SK-N-SH (cell line): ENCODE measurements at regions not wholly inside any gene's neighbourhood (a gene's known extent, or its start where the extent isn't known, plus 50 kb on each side); places are given as distances from the start of the nearest gene placed in this dataset.

Experiments
- CTCF ChIA-PET: fragments of 300-600, 350-600 bp; formaldehyde crosslinking; extraction: SDS; loops from one replicate; lab custom pipeline; 2021; lab: Yijun Ruan, JAX
- POLR2A ChIA-PET: fragments of 350-600 bp; sonication (Branson Sonifier 250); formaldehyde crosslinking; extraction: SDS; loops from one replicate; lab custom pipeline; 2020; ENCODE audit warnings: antibody characterized with exemption, inconsistent platforms; lab: Yijun Ruan, JAX
- DNase-seq: peaks from one replicate; pipeline ENCODE4 v3.0.0; 2012
- H2AFZ ChIP-seq: fragments of 200-600 bp; sonication (generic); 2 replicates; pipeline ENCODE4 v1.8.1; 2016; ENCODE audit warnings: antibody characterized with exemption, mild to moderate bottlenecking, low read depth
- H3F3A ChIP-seq: fragments of 200-600 bp; sonication (generic); replicated peaks from 2 replicates; pipeline ENCODE3; 2016; ENCODE audit warnings: antibody characterized with exemption, mild to moderate bottlenecking; ENCODE audit not compliant: insufficient read depth
- H3K27ac ChIP-seq, 2 experiments: fragments of 200-500 bp in 1 of 2; fragments of 200-600 bp in 1 of 2; sonication (Bioruptor generic) in 1 of 2; sonication (generic), shearing (Covaris generic) in 1 of 2; 2 replicates each; pipeline versions ENCODE4 v1.5.1 to v1.6.1; 2014 to 2016; ENCODE audit warnings: low read depth in 2 of 2, inconsistent platforms in 1 of 2, low read length in 1 of 2, mild to moderate bottlenecking in 1 of 2, mixed read lengths in 1 of 2
- H3K27me3 ChIP-seq: fragments of 200-600 bp; sonication (generic), shearing (Covaris generic); 2 replicates; pipeline ENCODE4 v1.6.1; 2016; ENCODE audit warnings: mixed run types; ENCODE audit not compliant: insufficient read depth
- H3K36me3 ChIP-seq, 2 experiments: fragments of 200-500 bp in 1 of 2; fragments of 200-600 bp in 1 of 2; sonication (Bioruptor generic) in 1 of 2; sonication (generic) in 1 of 2; replicated peaks in 1 of 2; 2 replicates each; pipeline versions ENCODE3 to v1.5.1; 2014 to 2016; ENCODE audit warnings: low read length in 1 of 2, mild to moderate bottlenecking in 1 of 2; ENCODE audit not compliant: insufficient read depth in 2 of 2, control insufficient read depth in 1 of 2
- H3K4me1 ChIP-seq, 2 experiments: fragments of 200-500 bp in 1 of 2; fragments of 200-600 bp in 1 of 2; sonication (Bioruptor generic) in 1 of 2; sonication (generic), shearing (Covaris generic) in 1 of 2; 2 replicates each; pipeline versions ENCODE4 v1.5.1 to v1.6.1; 2014 to 2016; ENCODE audit warnings: low read depth in 1 of 2, low read length in 1 of 2, mixed run types in 1 of 2; ENCODE audit not compliant: insufficient read depth in 2 of 2, control insufficient read depth in 1 of 2
- H3K4me2 ChIP-seq: fragments of 200-600 bp; sonication (generic), shearing (Covaris generic); 2 replicates; pipeline ENCODE4 v1.6.1; 2017; ENCODE audit warnings: mixed run types
- H3K4me3 ChIP-seq, 2 experiments: fragments of 200-500 bp in 1 of 2; fragments of 200-600 bp in 1 of 2; sonication (Bioruptor generic) in 1 of 2; sonication (generic), shearing (Covaris generic) in 1 of 2; 2 replicates each; pipeline versions ENCODE4 v1.5.1 to v1.8.1; 2014 to 2016; ENCODE audit warnings: low read depth in 2 of 2, inconsistent platforms in 1 of 2, low read length in 1 of 2, mild to moderate bottlenecking in 1 of 2, mixed read lengths in 1 of 2, moderate library complexity in 1 of 2
- H3K79me2 ChIP-seq: fragments of 200-600 bp; sonication (generic); 2 replicates; pipeline ENCODE4 v1.8.1; 2017; ENCODE audit warnings: mild to moderate bottlenecking; ENCODE audit not compliant: insufficient read depth
- H3K9ac ChIP-seq: fragments of 200-600 bp; sonication (generic); 2 replicates; pipeline ENCODE4 v1.6.1; 2017; ENCODE audit warnings: mixed run types
- H3K9me2 ChIP-seq: fragments of 200-600 bp; sonication (generic); 2 replicates; pipeline ENCODE4 v1.6.1; 2017; ENCODE audit warnings: mixed run types
- H3K9me3 ChIP-seq: fragments of 200-600 bp; sonication (generic); 2 replicates; pipeline ENCODE4 v1.6.1; 2017; ENCODE audit warnings: mixed run types, mild to moderate bottlenecking, moderate library complexity
- H4K20me1 ChIP-seq: fragments of 200-600 bp; sonication (generic); 2 replicates; pipeline ENCODE4 v1.6.1; 2017; ENCODE audit warnings: mild to moderate bottlenecking, mixed run types; ENCODE audit not compliant: insufficient read depth
- CHD2 ChIP-seq: fragments of 150-350 bp; IDR thresholded peaks from 2 replicates; pipeline ENCODE4 v1.6.1; 2018; ENCODE audit warnings: low read length; ENCODE audit not compliant: partially characterized antibody
- ELF1 ChIP-seq: IDR thresholded peaks from 2 replicates; pipeline ENCODE4 v1.4.0; 2012
- EZH2phosphoT487 ChIP-seq: fragments of 200-600 bp; sonication (generic); IDR thresholded peaks from 2 replicates; pipeline ENCODE4 v1.6.1; 2017; ENCODE audit warnings: low read depth, mixed run types, mild to moderate bottlenecking, antibody characterized with exemption, moderate library complexity, borderline replicate concordance
- FOSL2 ChIP-seq: IDR thresholded peaks from 2 replicates; pipeline ENCODE4 v1.4.0; 2012; ENCODE audit warnings: low read depth, mild to moderate bottlenecking, moderate library complexity, borderline replicate concordance
- FOXJ3 ChIP-seq: sonication (generic); formaldehyde crosslinking; IDR thresholded peaks from 2 replicates; pipeline ENCODE4 v1.5.1; 2020; ENCODE audit warnings: mild to moderate bottlenecking, missing genetic modification reagents
- FOXM1 ChIP-seq: IDR thresholded peaks from 2 replicates; pipeline ENCODE4 v1.4.0; 2012; ENCODE audit warnings: low read depth, mild to moderate bottlenecking
- GABPA ChIP-seq: IDR thresholded peaks from 2 replicates; pipeline ENCODE4 v1.4.0; 2012; ENCODE audit warnings: low read depth, mild to moderate bottlenecking
- MXI1 ChIP-seq: IDR thresholded peaks from 2 replicates; pipeline ENCODE4 v1.6.1; 2012; ENCODE audit warnings: mild to moderate bottlenecking, low read depth, low read length, improper control_type of control experiment
- NFIC ChIP-seq: IDR thresholded peaks from 2 replicates; pipeline ENCODE4 v1.4.0; 2012; ENCODE audit warnings: borderline replicate concordance
- POLR2AphosphoS5 ChIP-seq: IDR thresholded peaks from 2 replicates; pipeline ENCODE4 v1.6.1; 2012; ENCODE audit warnings: low read depth, low read length
- RAD21 ChIP-seq: IDR thresholded peaks from 2 replicates; pipeline ENCODE4 v1.6.1; 2012; ENCODE audit warnings: mild to moderate bottlenecking, low read length
- RXRA ChIP-seq: IDR thresholded peaks from 2 replicates; pipeline ENCODE4 v1.4.0; 2012; ENCODE audit warnings: low read depth, mild to moderate bottlenecking, borderline replicate concordance
- TAF1 ChIP-seq: IDR thresholded peaks from 2 replicates; pipeline ENCODE4 v1.6.1; 2012; ENCODE audit warnings: low read depth, mild to moderate bottlenecking, low read length, moderate library complexity, borderline replicate concordance
- TCF12 ChIP-seq: IDR thresholded peaks from 2 replicates; pipeline ENCODE4 v1.4.0; 2012
- TEAD4 ChIP-seq: IDR thresholded peaks from 2 replicates; pipeline ENCODE4 v1.4.0; 2012; ENCODE audit warnings: mild to moderate bottlenecking, borderline replicate concordance; ENCODE audit not compliant: insufficient read depth
- WGBS: methylation state at CpG from one replicate; pipeline ENCODE4 v1.1.6; 2017; ENCODE audit warnings: low lambda C conversion rate; 5-methylcytosine and 5-hydroxymethylcytosine counted together
- TF ChIP-seq, protein P1 (sequence below): IDR thresholded peaks from 2 replicates; pipeline ENCODE4; 2012
- TF ChIP-seq, protein P2 (sequence below): IDR thresholded peaks from 2 replicates; pipeline ENCODE4 v1.4.0; 2012; ENCODE audit warnings: low read depth, borderline replicate concordance
- TF ChIP-seq, protein P3 (sequence below): fragments of 150-350 bp; IDR thresholded peaks from 2 replicates; pipeline ENCODE4 v1.6.1; 2016; ENCODE audit warnings: mild to moderate bottlenecking, low read depth, low read length
- TF ChIP-seq, protein P4 (sequence below): fragments of 200-600 bp; sonication (generic); IDR thresholded peaks from 2 replicates; pipeline ENCODE4 v1.6.1; 2017; ENCODE audit warnings: antibody characterized with exemption, mild to moderate bottlenecking, moderate library complexity
- TF ChIP-seq, protein P5 (sequence below): IDR thresholded peaks from 2 replicates; pipeline ENCODE4 v1.4.0; 2012; ENCODE audit warnings: low read depth

DNA sequence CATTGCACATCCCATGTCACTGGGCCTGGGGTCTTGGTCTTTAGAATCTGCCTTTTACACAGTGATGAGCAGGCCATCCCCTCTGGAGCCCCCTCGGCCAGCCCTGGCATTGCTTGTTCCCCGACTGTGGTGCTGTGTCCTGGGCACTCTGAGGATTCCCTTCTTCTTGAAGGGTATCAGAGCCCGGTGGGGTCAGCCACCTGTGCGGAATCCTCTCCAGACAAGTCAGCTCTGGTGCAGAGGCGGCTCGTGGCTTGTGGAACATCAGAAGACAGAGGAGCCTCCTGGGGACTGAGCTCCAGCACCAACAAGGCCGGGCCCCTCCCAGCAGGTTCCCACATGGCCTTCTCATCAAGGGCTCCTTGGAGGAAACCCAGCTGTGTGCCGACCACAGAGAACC, 57.9 kb upstream of the AJAP1 start:
- H3K4me1 ChIP-seq: no peaks in the 10 kb centered on the region
- no peak overlapping the region for H3K4me2 ChIP-seq
- 6% methylated on average over 3 of the region's 8 CpGs for WGBS
- H3K4me3 ChIP-seq: no peak overlapping the region
- no peaks in the 10 kb centered on the region for H3K9me3 ChIP-seq
- no peaks in the 10 kb centered on the region for H3K9me2 ChIP-seq
- DNase-seq: no peak
- H3K79me2 ChIP-seq: no peaks in the 10 kb centered on the region
- no peak for TF ChIP-seq EZH2phosphoT487
- TF ChIP-seq, protein P1, sequence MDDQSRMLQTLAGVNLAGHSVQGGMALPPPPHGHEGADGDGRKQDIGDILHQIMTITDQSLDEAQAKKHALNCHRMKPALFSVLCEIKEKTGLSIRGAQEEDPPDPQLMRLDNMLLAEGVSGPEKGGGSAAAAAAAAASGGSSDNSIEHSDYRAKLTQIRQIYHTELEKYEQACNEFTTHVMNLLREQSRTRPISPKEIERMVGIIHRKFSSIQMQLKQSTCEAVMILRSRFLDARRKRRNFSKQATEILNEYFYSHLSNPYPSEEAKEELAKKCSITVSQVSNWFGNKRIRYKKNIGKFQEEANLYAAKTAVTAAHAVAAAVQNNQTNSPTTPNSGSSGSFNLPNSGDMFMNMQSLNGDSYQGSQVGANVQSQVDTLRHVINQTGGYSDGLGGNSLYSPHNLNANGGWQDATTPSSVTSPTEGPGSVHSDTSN: no peak
- no peak for TF ChIP-seq RAD21
- no peak for TF ChIP-seq CHD2
- no peak for TF ChIP-seq GABPA
- TF ChIP-seq, protein P2, sequence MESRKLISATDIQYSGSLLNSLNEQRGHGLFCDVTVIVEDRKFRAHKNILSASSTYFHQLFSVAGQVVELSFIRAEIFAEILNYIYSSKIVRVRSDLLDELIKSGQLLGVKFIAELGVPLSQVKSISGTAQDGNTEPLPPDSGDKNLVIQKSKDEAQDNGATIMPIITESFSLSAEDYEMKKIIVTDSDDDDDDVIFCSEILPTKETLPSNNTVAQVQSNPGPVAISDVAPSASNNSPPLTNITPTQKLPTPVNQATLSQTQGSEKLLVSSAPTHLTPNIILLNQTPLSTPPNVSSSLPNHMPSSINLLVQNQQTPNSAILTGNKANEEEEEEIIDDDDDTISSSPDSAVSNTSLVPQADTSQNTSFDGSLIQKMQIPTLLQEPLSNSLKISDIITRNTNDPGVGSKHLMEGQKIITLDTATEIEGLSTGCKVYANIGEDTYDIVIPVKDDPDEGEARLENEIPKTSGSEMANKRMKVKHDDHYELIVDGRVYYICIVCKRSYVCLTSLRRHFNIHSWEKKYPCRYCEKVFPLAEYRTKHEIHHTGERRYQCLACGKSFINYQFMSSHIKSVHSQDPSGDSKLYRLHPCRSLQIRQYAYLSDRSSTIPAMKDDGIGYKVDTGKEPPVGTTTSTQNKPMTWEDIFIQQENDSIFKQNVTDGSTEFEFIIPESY: no peak
- no peak for TF ChIP-seq TEAD4
- TF ChIP-seq, all 33 proteins: peak for 0
- Histone ChIP-seq H3K27ac (no peak overlapping the region), H3K9ac (no peak overlapping the region), H3K36me3 (no peaks in the 10 kb centered on the region), H4K20me1 (no peaks in the 10 kb centered on the region), H3K27me3 (no peaks in the 10 kb centered on the region), H3F3A (no peaks in the 10 kb centered on the region), H2AFZ (no peak overlapping the region)
- ChIA-PET POLR2A (no interaction called here), CTCF (no interaction called here)

DNA sequence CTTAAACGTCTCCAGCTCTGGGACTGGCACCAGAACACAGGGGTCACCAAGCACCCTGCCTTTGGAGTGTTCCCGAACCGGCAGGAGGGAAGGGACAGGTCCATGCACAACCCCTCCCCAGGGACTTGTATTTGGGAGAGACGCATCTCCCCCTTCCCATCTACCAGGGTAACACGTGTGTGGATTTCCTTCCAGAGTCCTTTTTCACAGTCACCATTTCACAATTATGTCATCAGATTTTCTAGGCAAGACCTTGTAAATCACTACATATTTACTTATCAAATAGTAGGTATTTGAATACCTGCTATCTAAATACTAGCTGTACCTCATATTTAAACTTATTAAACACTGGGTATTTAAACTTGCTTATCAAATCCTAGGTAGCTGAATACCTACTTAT, 57.4 kb upstream of the AJAP1 start:
- no peaks in the 10 kb centered on the region for H3K27me3 ChIP-seq
- CTCF ChIA-PET: no interaction called here
- no peak overlapping the region for H3K9ac ChIP-seq
- no peaks in the 10 kb centered on the region for H3K9me2 ChIP-seq
- WGBS: 38% methylated on average over 5 of the region's 5 CpGs
- no peaks in the 10 kb centered on the region for H3K36me3 ChIP-seq
- no peak overlapping the region for H3K27ac ChIP-seq
- no peak overlapping the region for H3K4me2 ChIP-seq
- no peak overlapping the region for H2AFZ ChIP-seq
- H3K9me3 ChIP-seq: no peaks in the 10 kb centered on the region
- H3K79me2 ChIP-seq: no peaks in the 10 kb centered on the region
- H4K20me1 ChIP-seq: no peaks in the 10 kb centered on the region
- POLR2A ChIA-PET: no interaction called here
- H3F3A ChIP-seq: no peaks in the 10 kb centered on the region
- DNase-seq: no peak
- H3K4me1 ChIP-seq: no peaks in the 10 kb centered on the region
- no peak overlapping the region for H3K4me3 ChIP-seq
- TF ChIP-seq RXRA (no peak), POLR2AphosphoS5 (no peak), MXI1 (no peak), CHD2 (no peak), ELF1 (no peak), TCF12 (no peak), GABPA (no peak), FOXJ3 (CRISPR knock-in tag) (no peak), NFIC (no peak), FOSL2 (no peak), TAF1 (no peak), FOXM1 (no peak), RAD21 (no peak)
- TF ChIP-seq, protein P3, sequence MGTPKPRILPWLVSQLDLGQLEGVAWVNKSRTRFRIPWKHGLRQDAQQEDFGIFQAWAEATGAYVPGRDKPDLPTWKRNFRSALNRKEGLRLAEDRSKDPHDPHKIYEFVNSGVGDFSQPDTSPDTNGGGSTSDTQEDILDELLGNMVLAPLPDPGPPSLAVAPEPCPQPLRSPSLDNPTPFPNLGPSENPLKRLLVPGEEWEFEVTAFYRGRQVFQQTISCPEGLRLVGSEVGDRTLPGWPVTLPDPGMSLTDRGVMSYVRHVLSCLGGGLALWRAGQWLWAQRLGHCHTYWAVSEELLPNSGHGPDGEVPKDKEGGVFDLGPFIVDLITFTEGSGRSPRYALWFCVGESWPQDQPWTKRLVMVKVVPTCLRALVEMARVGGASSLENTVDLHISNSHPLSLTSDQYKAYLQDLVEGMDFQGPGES: no peak
- TF ChIP-seq, protein P4, sequence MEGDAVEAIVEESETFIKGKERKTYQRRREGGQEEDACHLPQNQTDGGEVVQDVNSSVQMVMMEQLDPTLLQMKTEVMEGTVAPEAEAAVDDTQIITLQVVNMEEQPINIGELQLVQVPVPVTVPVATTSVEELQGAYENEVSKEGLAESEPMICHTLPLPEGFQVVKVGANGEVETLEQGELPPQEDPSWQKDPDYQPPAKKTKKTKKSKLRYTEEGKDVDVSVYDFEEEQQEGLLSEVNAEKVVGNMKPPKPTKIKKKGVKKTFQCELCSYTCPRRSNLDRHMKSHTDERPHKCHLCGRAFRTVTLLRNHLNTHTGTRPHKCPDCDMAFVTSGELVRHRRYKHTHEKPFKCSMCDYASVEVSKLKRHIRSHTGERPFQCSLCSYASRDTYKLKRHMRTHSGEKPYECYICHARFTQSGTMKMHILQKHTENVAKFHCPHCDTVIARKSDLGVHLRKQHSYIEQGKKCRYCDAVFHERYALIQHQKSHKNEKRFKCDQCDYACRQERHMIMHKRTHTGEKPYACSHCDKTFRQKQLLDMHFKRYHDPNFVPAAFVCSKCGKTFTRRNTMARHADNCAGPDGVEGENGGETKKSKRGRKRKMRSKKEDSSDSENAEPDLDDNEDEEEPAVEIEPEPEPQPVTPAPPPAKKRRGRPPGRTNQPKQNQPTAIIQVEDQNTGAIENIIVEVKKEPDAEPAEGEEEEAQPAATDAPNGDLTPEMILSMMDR: no peak
- TF ChIP-seq, protein P5, sequence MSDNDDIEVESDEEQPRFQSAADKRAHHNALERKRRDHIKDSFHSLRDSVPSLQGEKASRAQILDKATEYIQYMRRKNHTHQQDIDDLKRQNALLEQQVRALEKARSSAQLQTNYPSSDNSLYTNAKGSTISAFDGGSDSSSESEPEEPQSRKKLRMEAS: no peak
- TF ChIP-seq, protein P2: no peak
